Ishikawa (cell line): ENCODE measurements at regions not wholly inside any gene's neighbourhood (a gene's known extent, or its start where the extent isn't known, plus 50 kb on each side); places are given as distances from the start of the nearest gene placed in this dataset.

Experiments
- CEBPB ChIP-seq: IDR thresholded peaks from 2 replicates; pipeline ENCODE4 v1.6.1; 2012
- CREB1 ChIP-seq: IDR thresholded peaks from 2 replicates; pipeline ENCODE4 v1.6.1; 2012; ENCODE audit warnings: low read depth
- EGR1 ChIP-seq: IDR thresholded peaks from 2 replicates; pipeline ENCODE4 v1.6.1; 2012
- EP300 ChIP-seq: IDR thresholded peaks from 2 replicates; pipeline ENCODE4 v1.6.1; 2012; ENCODE audit warnings: borderline replicate concordance
- FOXM1 ChIP-seq: IDR thresholded peaks from 2 replicates; pipeline ENCODE4 v1.6.1; 2012; ENCODE audit warnings: low read depth, borderline replicate concordance
- MAX ChIP-seq: IDR thresholded peaks from 2 replicates; pipeline ENCODE4 v1.6.1; 2012
- NFIC ChIP-seq: IDR thresholded peaks from 2 replicates; pipeline ENCODE4 v1.6.1; 2012
- RAD21 ChIP-seq: IDR thresholded peaks from 2 replicates; pipeline ENCODE4 v1.6.1; 2012; ENCODE audit warnings: low read depth
- REST ChIP-seq: IDR thresholded peaks from 2 replicates; pipeline ENCODE4 v1.6.1; 2012; ENCODE audit warnings: low read depth, mild to moderate bottlenecking
- TAF1 ChIP-seq: IDR thresholded peaks from 2 replicates; pipeline ENCODE4 v1.6.1; 2012; ENCODE audit warnings: low read depth, mild to moderate bottlenecking
- TCF12 ChIP-seq: IDR thresholded peaks from 2 replicates; pipeline ENCODE4 v1.6.1; 2012; ENCODE audit warnings: low read depth
- TEAD4 ChIP-seq: IDR thresholded peaks from 2 replicates; pipeline ENCODE4 v1.6.1; 2012
- USF1 ChIP-seq: IDR thresholded peaks from 2 replicates; pipeline ENCODE4 v1.6.1; 2012
- YY1 ChIP-seq: IDR thresholded peaks from 2 replicates; pipeline ENCODE4 v1.6.1; 2012; ENCODE audit warnings: low read depth
- ZBTB7A ChIP-seq: IDR thresholded peaks from 2 replicates; pipeline ENCODE4 v1.6.1; 2012; ENCODE audit warnings: low read depth

- no peak for TF ChIP-seq EGR1
These were observed 81.8 kb upstream of the SPACA1 start for GRCh38 chr6:87965806-87966205.

GRCh38 chr6:87959083-87959482 is 88.6 kb upstream of the SPACA1 start:
- no peak for TF ChIP-seq NFIC
- TF ChIP-seq ZBTB7A = no peak
- no peak for TF ChIP-seq YY1
- TF ChIP-seq EP300 = no peak
- no peak for TF ChIP-seq REST
- TF ChIP-seq EGR1 = no peak

GRCh38 chr6:87951751-87952150 is 95.9 kb upstream of the SPACA1 start:
- TF ChIP-seq RAD21 = no peak
- no peak for TF ChIP-seq TCF12
- TF ChIP-seq MAX = no peak
- TF ChIP-seq ZBTB7A = no peak

- no peak for TF ChIP-seq RAD21
- TF ChIP-seq TCF12 = no peak
- TF ChIP-seq NFIC = no peak
- no peak for TF ChIP-seq EP300
- TF ChIP-seq ZBTB7A = no peak
- no peak for TF ChIP-seq CEBPB
- no peak for TF ChIP-seq TAF1
- TF ChIP-seq REST = no peak
- no peak for TF ChIP-seq FOXM1
- TF ChIP-seq USF1 = no peak
- no peak for TF ChIP-seq MAX
- TF ChIP-seq TEAD4 = no peak
- TF ChIP-seq EGR1 = no peak
These were observed 97.0 kb upstream of the SPACA1 start for GRCh38 chr6:87950614-87951013.

GRCh38 chr6:87949194-87949593 is 98.4 kb upstream of the SPACA1 start:
- no peak for TF ChIP-seq EP300
- TF ChIP-seq REST = no peak
- TF ChIP-seq CREB1 = no peak
- no peak for TF ChIP-seq USF1
- TF ChIP-seq CEBPB = no peak
- no peak for TF ChIP-seq YY1
- TF ChIP-seq MAX = no peak
- no peak for TF ChIP-seq FOXM1
- no peak for TF ChIP-seq NFIC
- no peak for TF ChIP-seq TCF12

- no peak for TF ChIP-seq ZBTB7A
- no peak for TF ChIP-seq REST
- no peak for TF ChIP-seq TCF12
- no peak for TF ChIP-seq NFIC
- TF ChIP-seq USF1 = no peak
- no peak for TF ChIP-seq MAX
- no peak for TF ChIP-seq YY1
- no peak for TF ChIP-seq RAD21
- TF ChIP-seq FOXM1 = no peak
- no peak for TF ChIP-seq TEAD4
- TF ChIP-seq EP300 = no peak
- no peak for TF ChIP-seq EGR1
- no peak for TF ChIP-seq CREB1
- no peak for TF ChIP-seq TAF1
- no peak for TF ChIP-seq CEBPB
These were observed 101.0 kb upstream of the SPACA1 start for GRCh38 chr6:87946669-87947068.
